Heart right ventricle (tissue), 16 donors: ENCODE measurements at regions not wholly inside any gene's neighbourhood (a gene's known extent, or its start where the extent isn't known, plus 50 kb on each side); places are given as distances from the start of the nearest gene placed in this dataset.

ENCODE experiments used
- ATAC-seq, 8 donors: fragments of 200-7000 bp; cut with Tn5 transposase; one replicate each; pipeline ENCODE4 v1.9.1; 2020; ENCODE audit warnings: mild to moderate bottlenecking in 8 of 8, moderate library complexity in 8 of 8, moderate number of reproducible peaks in 1 of 8
- DNase-seq, 2 donors: peaks; one replicate each; pipeline ENCODE4 v3.0.0-alpha.2; 2020
- H3K27ac ChIP-seq, 10 donors: fragments of 200-600 bp; sonication (generic) in 2 of 10; one replicate each; pipeline versions ENCODE4 v1.5.0 to v1.8.0; 2020 to 2022; ENCODE audit warnings: mild to moderate bottlenecking in 3 of 10
- H3K27me3 ChIP-seq, 7 donors: fragments of 200-600 bp; one replicate each; pipeline ENCODE4 v1.8.0; 2021 to 2022; ENCODE audit warnings: mild to moderate bottlenecking in 2 of 7
- H3K36me3 ChIP-seq, 9 donors: fragments of 200-600 bp; sonication (generic) in 1 of 9; one replicate each; pipeline versions ENCODE4 v1.5.0 to v1.8.0; 2020 to 2022; ENCODE audit warnings: mild to moderate bottlenecking in 2 of 9
- H3K4me1 ChIP-seq, 9 donors: fragments of 200-600 bp; sonication (generic) in 1 of 9; one replicate each; pipeline versions ENCODE4 v1.5.0 to v1.8.0; 2020 to 2022; ENCODE audit warnings: mild to moderate bottlenecking in 4 of 9
- H3K4me3 ChIP-seq, 10 donors: fragments of 200-600 bp; sonication (generic) in 2 of 10; one replicate each; pipeline versions ENCODE4 v1.5.0 to v1.8.0; 2020 to 2022; ENCODE audit warnings: mild to moderate bottlenecking in 7 of 10, moderate library complexity in 2 of 10
- H3K9me3 ChIP-seq, 11 donors: fragments of 200-600 bp in 10 of 11; sonication (generic) in 2 of 11; one replicate each; pipeline versions ENCODE4 v1.5.0 to v1.8.0; 2013 to 2022; ENCODE audit warnings: mild to moderate bottlenecking in 2 of 11, control low read depth in 1 of 11, moderate library complexity in 1 of 11
- CTCF ChIP-seq, 9 donors: fragments of 200-600 bp; sonication (generic) in 2 of 9; IDR thresholded peaks; one replicate each; pipeline versions ENCODE4 v1.5.0 to v1.8.0; 2021 to 2022; ENCODE audit warnings: antibody characterized with exemption in 9 of 9, mild to moderate bottlenecking in 5 of 9, moderate library complexity in 1 of 9
- WGBS, 2 donors: extraction: QIAGEN DNeasy Blood & Tissue Kit; methylation state at CpG; one replicate each; pipeline ENCODE4 v1.1.7; 2013; ENCODE audit warnings: inconsistent platforms in 1 of 2; 5-methylcytosine and 5-hydroxymethylcytosine counted together
- intact Hi-C, 10 donors: fragments of 100-400 bp; cut with DNase I; formaldehyde crosslinking; loops; one replicate each; pipeline versions ENCODE4 v1.11.1 to v1.14.2; 2022
- donor health status: Arrhythmogenic right ventricular cardiomyopathy.
- donor health status: ischemic (EF 13 %, LVEDD 7.1; RV severe dilation, severe dysfunction).
- donor health status: healthy with polysubstance abuse.
- donor health status: DM: no; HTN: yes; CAD: no.
- donor health status: DM: no; HTN: no; CAD: no.
- donor health status: ischemic (EF 25% LVEDD 6.9; RV normal size, moderate dysfunction).
- donor health status: ischemic (EF 25% LVEDD 5.7; RV mildly dilated, moderate dysfunction).
- donor health status: healthy.
- donor health status: DM: yes; HTN: yes; CAD: no.
- donor health status: Ischemic cardiomyopathy.
- donor health status: ischemic (EF 35%, LVEDD 5.7; RV mildly dilated, moderate dysfunction).
- donor health status: nonischemic (EF 11% LVEDD 7.7; RV severe dilation, severe dysfunction).
- donor health status: DM: yes; HTN: yes; CAD: no.
- donor health status: PGD.
- donor health status: ischemic (EF 29% LVEDD 5.4; RV normal size, mild dysfunction).
- donor health status: nonischemic (EF 23%, LVEDD 6.1; RV moderate dilation, normal function).

DNA sequence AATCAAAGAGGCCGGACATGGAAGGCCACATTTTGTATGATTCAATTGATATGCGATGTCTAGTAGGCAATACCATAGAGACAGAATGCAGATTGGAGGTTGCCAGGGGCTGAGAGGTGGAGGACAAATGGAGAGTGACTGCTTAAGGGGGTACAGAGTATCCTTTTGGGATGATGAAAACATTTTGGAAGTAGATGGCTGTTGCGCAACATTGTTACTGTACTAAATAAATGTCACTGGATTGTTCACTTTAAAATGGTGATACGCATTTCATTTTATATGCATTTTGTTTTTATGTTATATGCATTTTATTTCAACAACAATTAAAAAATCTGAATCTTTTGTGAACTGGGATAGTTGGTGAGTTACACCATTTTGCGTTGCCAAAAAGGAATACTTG is 99.7 kb upstream of the AGBL1 start:
- H3K27me3 ChIP-seq = peaks cover 0 to 16% (median 0%) of the 10 kb centered on the region in 7 donors
- intact Hi-C loops = loop anchor here in 1 of 10 donors (1.0 kb wide), 1 partner anchor 13 kb away; no protein-coding TSS in a partner anchor
- no peak for DNase-seq
- H3K9me3 ChIP-seq = peaks cover 0 to 18% (median 5%) of the 10 kb centered on the region in 11 donors
- no peak for TF ChIP-seq CTCF (IDR thresholded peaks at IDR 0.05)
- H3K4me1 ChIP-seq = no peaks in the 10 kb centered on the region
- no peak overlapping the region for H3K27ac ChIP-seq
- WGBS, 2 donors = 94 to 96% methylated on average over 5 of the region's 5 CpGs
- no peaks in the 10 kb centered on the region for H3K36me3 ChIP-seq
- H3K4me3 ChIP-seq = no peak overlapping the region
- ATAC-seq = no peak

- ATAC-seq = no peak
- WGBS, 2 donors = 70 to 71% methylated on average over 5 of the region's 5 CpGs
- no peak for TF ChIP-seq CTCF (IDR thresholded peaks at IDR 0.05)
Observed at GRCh38 chr15:85980946-85981345, 98.7 kb upstream of the AGBL1 start.

GRCh38 chr15:85984241-85984640 is 95.4 kb upstream of the AGBL1 start:
- WGBS, 2 donors = 36 to 37% methylated on average over 4 of the region's 4 CpGs
- Histone ChIP-seq H3K9me3 (peaks cover 0 to 8% (median 0%) of the 10 kb centered on the region in 11 donors), H3K27me3 (peaks cover 0 to 9% (median 0%) of the 10 kb centered on the region in 7 donors), H3K36me3 (no peaks in the 10 kb centered on the region), H3K4me1 (no peaks in the 10 kb centered on the region), H3K27ac (no peak overlapping the region), H3K4me3 (no peak overlapping the region)
- ATAC-seq (no peak), DNase-seq (no peak)
- no peak for TF ChIP-seq CTCF (IDR thresholded peaks at IDR 0.05)
- intact Hi-C loops = no loop called here

More at GRCh38 chr15:85980946-85981345, 98.7 kb upstream of the AGBL1 start:
- no peaks in the 10 kb centered on the region for H3K36me3 ChIP-seq
- H3K4me3 ChIP-seq = no peak overlapping the region
- no peak for DNase-seq
- peaks cover 0 to 17% (median 5%) of the 10 kb centered on the region in 11 donors for H3K9me3 ChIP-seq
- no peaks in the 10 kb centered on the region for H3K4me1 ChIP-seq
- no peak overlapping the region for H3K27ac ChIP-seq
- intact Hi-C loops = no loop called here
- H3K27me3 ChIP-seq = peaks cover 0 to 18% (median 0%) of the 10 kb centered on the region in 7 donors

GRCh38 chr15:85986116-85986515 is 93.6 kb upstream of the AGBL1 start:
- no peak for ATAC-seq
- 69% methylated on average over 4 of the region's 4 CpGs for WGBS, 2 donors
- no peaks in the 10 kb centered on the region for H3K4me1 ChIP-seq

More at GRCh38 chr15:85986116-85986515, 93.6 kb upstream of the AGBL1 start:
- Histone ChIP-seq H3K4me3 (no peak overlapping the region), H3K27ac (no peak overlapping the region), H3K9me3 (peaks cover 0 to 12% (median 0%) of the 10 kb centered on the region in 11 donors), H3K36me3 (no peaks in the 10 kb centered on the region), H3K27me3 (peaks cover 0 to 8% (median 0%) of the 10 kb centered on the region in 7 donors)
- intact Hi-C loops = no loop called here
- no peak for DNase-seq
- TF ChIP-seq CTCF (IDR thresholded peaks at IDR 0.05) = no peak
